LNCAP (cell line): ENCODE measurements at regions not wholly inside any gene's neighbourhood (a gene's known extent, or its start where the extent isn't known, plus 50 kb on each side); places are given as distances from the start of the nearest gene placed in this dataset.

ENCODE experiments used
- CTCF ChIP-seq: fragments of 450-650 bp; IDR thresholded peaks from 2 replicates; pipeline ENCODE4 v1.5.1; 2017; ENCODE audit warnings: mild to moderate bottlenecking

DNA sequence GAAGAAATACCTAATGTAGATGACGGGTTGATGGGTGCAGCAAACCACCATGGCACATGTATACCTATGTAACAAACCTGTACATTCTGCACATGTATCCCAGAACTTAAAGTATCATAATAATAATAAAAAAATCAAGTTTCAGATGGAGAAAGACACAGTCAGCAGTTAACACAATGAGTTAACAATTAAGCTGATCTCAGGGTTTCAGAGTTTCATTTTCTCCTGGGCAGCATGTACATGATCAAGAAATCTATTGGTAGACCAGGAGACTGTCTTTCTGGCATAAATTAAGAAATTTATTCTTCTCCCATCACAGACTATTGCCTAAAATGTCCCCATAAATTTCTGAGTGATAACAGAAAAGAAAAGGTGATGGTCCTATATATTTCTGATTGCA, 155.3 kb downstream of the RAD51AP2 start:
- TF ChIP-seq CTCF: no peak

DNA sequence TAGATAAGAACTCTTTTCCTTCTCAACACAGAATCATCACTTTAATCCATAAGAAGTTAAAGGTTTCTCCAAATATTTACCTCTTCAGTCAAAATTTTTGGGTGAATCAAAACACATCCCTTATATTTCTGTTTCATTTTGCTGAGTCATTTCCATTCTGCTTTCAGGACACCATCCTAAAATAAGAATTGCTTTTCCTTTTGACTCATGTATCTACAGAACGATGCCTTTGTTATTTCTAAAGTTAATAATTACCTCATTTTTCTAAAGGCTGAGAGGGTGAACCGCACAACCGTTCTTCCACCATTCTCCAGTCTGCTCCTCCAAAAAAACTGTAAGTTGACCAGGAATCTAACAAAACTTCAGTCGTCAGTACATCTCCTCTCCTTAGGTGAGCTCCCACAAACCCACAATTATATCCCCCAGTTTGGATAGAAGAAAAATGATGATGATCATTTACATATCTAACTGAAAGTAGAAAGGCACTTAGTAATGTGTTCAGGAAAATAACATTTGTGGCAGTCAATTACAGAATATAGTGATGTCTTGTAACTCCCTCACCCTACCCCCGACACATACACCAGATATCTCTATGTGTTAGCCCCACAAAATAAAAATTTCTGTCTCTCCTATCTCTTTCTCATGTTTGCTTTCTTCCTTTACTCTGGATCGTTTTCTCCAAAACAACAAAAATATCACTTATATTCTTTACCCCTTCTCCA, 162.5 kb downstream of the RAD51AP2 start:
- no peak for TF ChIP-seq CTCF

GRCh38 chr2:17353263-17353662, 165.0 kb downstream of the RAD51AP2 start:
- no peak for TF ChIP-seq CTCF

DNA sequence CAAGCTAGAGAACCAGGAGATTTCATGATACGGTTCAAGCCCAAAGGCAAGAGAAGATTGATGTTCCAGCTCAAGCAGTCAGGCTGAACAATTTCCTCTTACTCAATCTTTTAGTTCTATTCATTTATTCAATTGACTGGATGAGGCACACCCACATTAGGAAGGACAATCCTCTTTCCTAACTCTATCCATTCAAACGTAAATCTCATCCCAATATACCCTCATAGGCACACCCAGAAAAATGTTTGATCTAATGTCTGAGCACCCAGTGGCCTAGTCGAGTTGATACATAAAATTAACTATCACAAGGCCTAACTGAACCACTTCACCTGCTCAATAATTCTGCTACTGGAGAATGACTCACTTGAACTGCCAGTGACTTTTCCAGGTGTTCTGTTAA, 180.7 kb downstream of the RAD51AP2 start:
- TF ChIP-seq CTCF: no peak

DNA sequence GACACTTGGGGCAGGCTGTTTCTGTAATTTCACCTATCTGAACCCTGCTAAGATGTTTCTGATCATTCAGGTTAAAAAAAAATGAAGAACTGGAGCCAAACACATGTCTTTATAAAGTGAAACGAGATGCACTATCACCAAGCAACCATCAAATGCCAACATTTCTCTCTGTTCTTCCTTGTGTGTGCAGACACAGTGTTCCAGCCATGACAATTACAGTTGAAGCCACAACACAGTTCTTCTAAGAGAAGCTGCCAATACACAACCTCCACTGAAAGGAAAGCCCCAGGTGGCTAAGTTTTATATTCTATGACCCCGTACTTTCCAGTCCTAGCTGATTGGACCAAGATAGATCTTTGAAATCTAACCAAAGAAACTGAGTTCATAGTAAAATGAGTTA, 181.8 kb downstream of the RAD51AP2 start:
- TF ChIP-seq CTCF: no peak

DNA sequence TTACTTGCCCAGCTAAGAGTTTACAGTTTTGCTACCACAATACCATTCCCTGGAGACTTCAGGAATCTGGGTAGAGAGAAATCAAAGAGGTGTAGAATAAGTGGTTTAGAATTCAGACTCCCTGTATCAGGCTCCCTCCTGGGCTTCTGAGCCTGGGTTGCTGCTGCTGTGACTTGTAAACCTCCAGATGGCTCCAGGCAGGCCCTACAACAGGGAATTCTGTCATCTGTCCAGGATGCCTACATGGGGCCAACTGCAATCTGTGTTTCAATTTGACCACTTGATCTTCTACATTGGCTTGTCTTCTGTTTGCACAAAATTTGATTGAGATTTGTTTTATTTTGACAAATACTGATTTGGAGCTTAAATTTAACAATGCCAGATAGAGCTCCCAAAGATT, 183.9 kb downstream of the RAD51AP2 start:
- no peak for TF ChIP-seq CTCF

GRCh38 chr2:17331636-17332035, 186.6 kb downstream of the RAD51AP2 start:
- no peak for TF ChIP-seq CTCF

DNA sequence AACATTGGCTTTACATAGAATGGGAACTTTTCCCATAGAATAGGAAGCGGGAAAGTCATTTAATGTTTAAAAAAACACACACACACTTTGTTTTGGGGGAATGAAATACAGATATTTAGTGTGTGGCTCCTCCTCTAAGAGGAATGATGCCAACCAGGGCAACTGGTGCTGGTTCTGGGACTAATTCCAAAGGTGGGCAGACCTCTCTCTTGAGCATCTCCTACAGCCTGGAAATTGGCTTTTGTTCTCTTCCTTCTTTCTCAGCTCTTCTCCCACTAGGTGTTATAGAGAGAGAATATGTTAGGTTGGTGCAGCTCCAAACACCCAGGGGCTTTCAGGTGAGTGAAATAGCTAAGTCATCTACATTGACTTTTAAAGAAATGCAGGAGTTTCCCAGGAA, 190.1 kb downstream of the RAD51AP2 start:
- no peak for TF ChIP-seq CTCF
